ENCODE measurements at regions not wholly inside any gene's neighbourhood (a gene's known extent, or its start where the extent isn't known, plus 50 kb on each side); places are given as distances from the start of the nearest gene placed in this dataset.

DNA sequence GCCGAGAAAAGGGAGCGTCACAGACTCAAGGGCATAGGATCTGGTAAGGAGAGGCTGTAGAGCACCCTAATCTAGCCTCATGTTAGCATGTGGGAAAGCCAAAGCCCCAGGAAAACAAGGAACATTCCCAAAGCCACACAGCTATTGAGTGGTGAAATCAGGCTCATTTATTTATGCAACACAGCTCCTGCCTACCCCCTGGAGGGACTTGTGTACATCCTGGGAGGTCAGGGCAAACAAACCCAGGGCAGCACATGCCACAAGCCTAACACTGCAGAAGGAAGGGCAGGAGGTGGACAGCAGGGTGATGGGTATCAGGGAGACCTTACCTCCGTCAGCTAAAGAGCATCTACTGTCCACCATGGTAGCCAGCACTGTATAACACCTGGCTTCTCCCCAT is 283.5 kb downstream of the RPLP1 start:
- no peaks in the 10 kb centered on the region for H3K36me3 ChIP-seq (ENCODE audit: control insufficient read depth, low read length)
- no peaks in the 10 kb centered on the region for H3K9me2 ChIP-seq (replicated peaks; ENCODE audit: control insufficient read depth, low read length)
- no peaks in the 10 kb centered on the region for H4K20me1 ChIP-seq (ENCODE audit: control insufficient read depth, insufficient read depth, low read depth, low read length)
- peaks cover 46% of the 10 kb centered on the region for H3K27me3 ChIP-seq (ENCODE audit: control insufficient read depth, low read length)
- H3K4me3 ChIP-seq (ENCODE audit: low read length) = no peak overlapping the region
- H3K4me1 ChIP-seq (ENCODE audit: control insufficient read depth, low read length) = no peaks in the 10 kb centered on the region
- TF ChIP-seq, protein P1, sequence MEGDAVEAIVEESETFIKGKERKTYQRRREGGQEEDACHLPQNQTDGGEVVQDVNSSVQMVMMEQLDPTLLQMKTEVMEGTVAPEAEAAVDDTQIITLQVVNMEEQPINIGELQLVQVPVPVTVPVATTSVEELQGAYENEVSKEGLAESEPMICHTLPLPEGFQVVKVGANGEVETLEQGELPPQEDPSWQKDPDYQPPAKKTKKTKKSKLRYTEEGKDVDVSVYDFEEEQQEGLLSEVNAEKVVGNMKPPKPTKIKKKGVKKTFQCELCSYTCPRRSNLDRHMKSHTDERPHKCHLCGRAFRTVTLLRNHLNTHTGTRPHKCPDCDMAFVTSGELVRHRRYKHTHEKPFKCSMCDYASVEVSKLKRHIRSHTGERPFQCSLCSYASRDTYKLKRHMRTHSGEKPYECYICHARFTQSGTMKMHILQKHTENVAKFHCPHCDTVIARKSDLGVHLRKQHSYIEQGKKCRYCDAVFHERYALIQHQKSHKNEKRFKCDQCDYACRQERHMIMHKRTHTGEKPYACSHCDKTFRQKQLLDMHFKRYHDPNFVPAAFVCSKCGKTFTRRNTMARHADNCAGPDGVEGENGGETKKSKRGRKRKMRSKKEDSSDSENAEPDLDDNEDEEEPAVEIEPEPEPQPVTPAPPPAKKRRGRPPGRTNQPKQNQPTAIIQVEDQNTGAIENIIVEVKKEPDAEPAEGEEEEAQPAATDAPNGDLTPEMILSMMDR (IDR thresholded peaks at IDR 0.05; ENCODE audit: low read depth, low read length, poor library complexity, severe bottlenecking) = no peak
- no peak for TF ChIP-seq EZH2phosphoT487 (IDR thresholded peaks at IDR 0.05; ENCODE audit: borderline replicate concordance, low read length)
- H3K9me3 ChIP-seq (ENCODE audit: control insufficient read depth, insufficient read depth, low read length) = no peaks in the 10 kb centered on the region
- no peak overlapping the region for H3K4me2 ChIP-seq (ENCODE audit: low read length)
- no peak overlapping the region for H3K27ac ChIP-seq (ENCODE audit: low read depth, low read length)
- no peaks in the 10 kb centered on the region for H3F3A ChIP-seq (ENCODE audit: control insufficient read depth, insufficient read depth)
- no peaks in the 10 kb centered on the region for H3K79me2 ChIP-seq (ENCODE audit: control insufficient read depth, low read length)

GRCh38 chr15:69737916-69738315 is 285.3 kb downstream of the RPLP1 start:
- Histone ChIP-seq H3K4me2 (ENCODE audit: low read length) (no peak overlapping the region), H3K36me3 (ENCODE audit: control insufficient read depth, low read length) (no peaks in the 10 kb centered on the region), H3K9me2 (replicated peaks; ENCODE audit: control insufficient read depth, low read length) (no peaks in the 10 kb centered on the region), H3K79me2 (ENCODE audit: control insufficient read depth, low read length) (no peaks in the 10 kb centered on the region), H3K27ac (ENCODE audit: low read depth, low read length) (no peak overlapping the region), H3K4me1 (ENCODE audit: control insufficient read depth, low read length) (no peaks in the 10 kb centered on the region), H4K20me1 (ENCODE audit: control insufficient read depth, insufficient read depth, low read depth, low read length) (no peaks in the 10 kb centered on the region), H3F3A (ENCODE audit: control insufficient read depth, insufficient read depth) (no peaks in the 10 kb centered on the region), H3K27me3 (ENCODE audit: control insufficient read depth, low read length) (peaks cover 51% of the 10 kb centered on the region), H3K9me3 (ENCODE audit: control insufficient read depth, insufficient read depth, low read length) (no peaks in the 10 kb centered on the region), H3K4me3 (ENCODE audit: low read length) (no peak overlapping the region)
- TF ChIP-seq EZH2phosphoT487 (IDR thresholded peaks at IDR 0.05; ENCODE audit: borderline replicate concordance, low read length) = no peak
- TF ChIP-seq, protein P1 (IDR thresholded peaks at IDR 0.05; ENCODE audit: low read depth, low read length, poor library complexity, severe bottlenecking) = no peak

DNA sequence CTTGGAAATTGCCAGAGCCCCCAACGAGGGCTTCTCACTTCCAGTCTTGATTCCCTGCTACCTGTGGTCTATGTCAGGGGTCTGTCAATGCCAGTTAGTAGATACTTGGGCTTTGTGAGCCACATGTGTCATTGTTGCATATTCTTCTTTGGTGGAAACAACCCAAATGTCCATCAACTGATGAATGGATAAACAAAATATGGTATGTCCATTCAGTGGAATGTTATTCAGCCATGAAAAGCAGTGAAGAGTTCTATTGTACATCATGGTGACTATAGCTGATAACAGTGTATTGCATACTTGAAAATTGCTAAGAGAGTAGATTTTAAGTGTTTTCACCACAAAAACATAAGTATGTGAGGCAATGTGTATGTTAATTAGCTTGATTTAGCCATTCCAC is 288.1 kb downstream of the RPLP1 start:
- TF ChIP-seq EZH2phosphoT487 (IDR thresholded peaks at IDR 0.05; ENCODE audit: borderline replicate concordance, low read length) = no peak
- TF ChIP-seq, protein P1 (IDR thresholded peaks at IDR 0.05; ENCODE audit: low read depth, low read length, poor library complexity, severe bottlenecking) = no peak
- Histone ChIP-seq H4K20me1 (ENCODE audit: control insufficient read depth, insufficient read depth, low read depth, low read length) (no peaks in the 10 kb centered on the region), H3K27ac (ENCODE audit: low read depth, low read length) (no peak overlapping the region), H3K4me1 (ENCODE audit: control insufficient read depth, low read length) (peaks cover 9% of the 10 kb centered on the region), H3K9me2 (replicated peaks; ENCODE audit: control insufficient read depth, low read length) (no peaks in the 10 kb centered on the region), H3K4me2 (ENCODE audit: low read length) (no peak overlapping the region), H3K4me3 (ENCODE audit: low read length) (no peak overlapping the region), H3K9me3 (ENCODE audit: control insufficient read depth, insufficient read depth, low read length) (no peaks in the 10 kb centered on the region), H3K79me2 (ENCODE audit: control insufficient read depth, low read length) (no peaks in the 10 kb centered on the region), H3K27me3 (ENCODE audit: control insufficient read depth, low read length) (peaks cover 41% of the 10 kb centered on the region), H3K36me3 (ENCODE audit: control insufficient read depth, low read length) (no peaks in the 10 kb centered on the region), H3F3A (ENCODE audit: control insufficient read depth, insufficient read depth) (no peaks in the 10 kb centered on the region)

GRCh38 chr15:69742361-69742760 is 289.7 kb downstream of the RPLP1 start:
- Histone ChIP-seq H3K9me2 (replicated peaks; ENCODE audit: control insufficient read depth, low read length) (no peaks in the 10 kb centered on the region), H3K27ac (ENCODE audit: low read depth, low read length) (no peak overlapping the region), H3K9me3 (ENCODE audit: control insufficient read depth, insufficient read depth, low read length) (no peaks in the 10 kb centered on the region), H3K79me2 (ENCODE audit: control insufficient read depth, low read length) (no peaks in the 10 kb centered on the region), H3K4me1 (ENCODE audit: control insufficient read depth, low read length) (peaks cover 9% of the 10 kb centered on the region), H3K4me3 (ENCODE audit: low read length) (no peak overlapping the region), H3F3A (ENCODE audit: control insufficient read depth, insufficient read depth) (no peaks in the 10 kb centered on the region), H3K27me3 (ENCODE audit: control insufficient read depth, low read length) (peaks cover 29% of the 10 kb centered on the region; the same call in 1 of the 2 replicates), H3K36me3 (ENCODE audit: control insufficient read depth, low read length) (no peaks in the 10 kb centered on the region), H4K20me1 (ENCODE audit: control insufficient read depth, insufficient read depth, low read depth, low read length) (no peaks in the 10 kb centered on the region), H3K4me2 (ENCODE audit: low read length) (no peak overlapping the region)
- TF ChIP-seq, protein P1 (IDR thresholded peaks at IDR 0.05; ENCODE audit: low read depth, low read length, poor library complexity, severe bottlenecking) = no peak
- no peak for TF ChIP-seq EZH2phosphoT487 (IDR thresholded peaks at IDR 0.05; ENCODE audit: borderline replicate concordance, low read length)

Measured in DOHH2 (cell line).